Trophoblast cell (in vitro differentiated cells and primary cell): ENCODE measurements at regions not wholly inside any gene's neighbourhood (a gene's known extent, or its start where the extent isn't known, plus 50 kb on each side); places are given as distances from the start of the nearest gene placed in this dataset.
A peak's percentile ranks its signal among the peaks of the same experiment; 100 is the strongest.

Experiments used
- DNase-seq, 2 donors: peaks; one replicate each; pipeline ENCODE4 v3.0.0-alpha.2; 2016
- H2AFZ ChIP-seq: 2 replicates; pipeline ENCODE4 v1.6.1; 2013; ENCODE audit warnings: low read length, moderate library complexity, mild to moderate bottlenecking; ENCODE audit not compliant: insufficient read depth, poor library complexity
- H2AK5ac ChIP-seq: 2 replicates; pipeline ENCODE4 v1.6.1; 2013; ENCODE audit warnings: mild to moderate bottlenecking, low read length
- H2BK120ac ChIP-seq: 2 replicates; pipeline ENCODE4 v1.6.1; 2013; ENCODE audit warnings: low read length, mild to moderate bottlenecking, moderate library complexity; ENCODE audit not compliant: insufficient read depth, poor library complexity
- H2BK12ac ChIP-seq: 2 replicates; pipeline ENCODE4 v1.6.1; 2013; ENCODE audit warnings: mild to moderate bottlenecking, low read length, moderate library complexity
- H2BK5ac ChIP-seq: 2 replicates; pipeline ENCODE4 v1.6.1; 2013; ENCODE audit warnings: low read length, low read depth, moderate library complexity, mild to moderate bottlenecking; ENCODE audit not compliant: poor library complexity
- H3K14ac ChIP-seq: 2 replicates; pipeline ENCODE4 v1.6.1; 2013; ENCODE audit warnings: mild to moderate bottlenecking, low read length
- H3K18ac ChIP-seq: 2 replicates; pipeline ENCODE4 v1.6.1; 2013; ENCODE audit warnings: mild to moderate bottlenecking, low read length
- H3K23ac ChIP-seq: 2 replicates; pipeline ENCODE4 v1.6.1; 2013; ENCODE audit warnings: low read length
- H3K27ac ChIP-seq: 2 replicates; pipeline ENCODE4 v1.5.1; 2013; ENCODE audit warnings: low read depth, mild to moderate bottlenecking, inconsistent platforms, low read length, moderate library complexity
- H3K27me3 ChIP-seq: 2 replicates; pipeline ENCODE4 v1.6.1; 2013; ENCODE audit warnings: inconsistent platforms, mild to moderate bottlenecking, low read length, moderate library complexity; ENCODE audit not compliant: insufficient read depth
- H3K36me3 ChIP-seq, 2 experiments: 1 replicate in 1 of 2; 2 replicates in 1 of 2; pipeline ENCODE4 v1.6.1; 2013; ENCODE audit warnings: low read length in 2 of 2, mild to moderate bottlenecking in 2 of 2, moderate library complexity in 1 of 2; ENCODE audit not compliant: insufficient read depth in 2 of 2, control insufficient read depth in 1 of 2
- H3K4ac ChIP-seq: 2 replicates; pipeline ENCODE4 v1.6.1; 2013; ENCODE audit warnings: low read depth, mild to moderate bottlenecking, low read length, moderate library complexity
- H3K4me1 ChIP-seq, 2 experiments: 1 replicate in 1 of 2; 2 replicates in 1 of 2; pipeline ENCODE4 v1.6.1; 2013; ENCODE audit warnings: low read length in 2 of 2, mild to moderate bottlenecking in 2 of 2, moderate library complexity in 1 of 2; ENCODE audit not compliant: insufficient read depth in 2 of 2, control insufficient read depth in 1 of 2
- H3K4me2 ChIP-seq: 2 replicates; pipeline ENCODE4 v1.6.1; 2013; ENCODE audit warnings: inconsistent platforms, mild to moderate bottlenecking, low read length, moderate library complexity
- H3K4me3 ChIP-seq: 2 replicates; pipeline ENCODE4 v1.5.1; 2013; ENCODE audit warnings: mild to moderate bottlenecking, low read depth, low read length, inconsistent platforms
- H3K79me1 ChIP-seq: one replicate; pipeline ENCODE4 v1.6.1; 2013; ENCODE audit warnings: low read length
- H3K79me2 ChIP-seq: 2 replicates; pipeline ENCODE4 v1.6.1; 2013; ENCODE audit warnings: low read length, mild to moderate bottlenecking; ENCODE audit not compliant: control insufficient read depth, insufficient read depth, poor library complexity
- H3K9ac ChIP-seq: 2 replicates; pipeline ENCODE4 v1.6.1; 2013; ENCODE audit warnings: mild to moderate bottlenecking, low read length
- H3K9me3 ChIP-seq: 2 replicates; pipeline ENCODE4 v1.6.1; 2013; ENCODE audit warnings: low read depth, mild to moderate bottlenecking, control low read depth, inconsistent platforms, low read length; ENCODE audit not compliant: insufficient read depth
- H4K12ac ChIP-seq: 2 replicates; pipeline ENCODE4 v1.6.1; 2013; ENCODE audit warnings: low read depth, mild to moderate bottlenecking, low read length, moderate library complexity
- H4K8ac ChIP-seq: 2 replicates; pipeline ENCODE4 v1.6.1; 2013; ENCODE audit warnings: low read depth, mild to moderate bottlenecking, low read length, moderate library complexity
- H4K91ac ChIP-seq: one replicate; pipeline ENCODE4 v1.6.1; 2013; ENCODE audit warnings: low read depth, mild to moderate bottlenecking, low read length, moderate library complexity
- WGBS: extraction: QIAGEN DNeasy Blood & Tissue Kit; methylation state at CpG from one replicate; pipeline ENCODE4 v1.1.7; 2013; ENCODE audit warnings: missing lambda C conversion rate; ENCODE audit not compliant: insufficient read length, insufficient coverage; ENCODE audit errors: extremely low coverage; 5-methylcytosine and 5-hydroxymethylcytosine counted together

DNA sequence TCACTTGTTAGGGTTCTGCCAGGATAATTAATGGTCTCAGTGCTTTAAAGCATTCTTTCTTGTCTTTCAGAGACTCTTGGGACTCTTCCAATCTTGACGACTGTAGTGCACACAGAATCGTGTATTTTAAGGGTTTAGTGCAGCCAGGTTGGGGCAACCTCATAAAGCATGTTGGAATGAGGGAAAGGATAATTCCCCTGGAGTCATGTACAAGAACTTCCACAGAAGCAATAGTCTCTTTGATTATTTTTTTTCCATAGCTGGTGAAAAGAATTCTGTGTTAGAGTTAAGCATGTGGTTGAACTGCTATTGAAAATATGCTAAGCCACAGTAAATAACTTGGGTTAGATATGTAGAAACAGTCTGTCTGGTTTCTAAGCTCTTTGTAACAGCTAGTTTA lies 246.8 kb upstream of the DAAM1 start:
- no peak overlapping the region for H4K8ac ChIP-seq
- H3K9ac ChIP-seq = no peak overlapping the region
- no peak overlapping the region for H3K27ac ChIP-seq
- H3K79me2 ChIP-seq = no peaks in the 10 kb centered on the region
- H3K4me3 ChIP-seq = no peak overlapping the region
- no peaks in the 10 kb centered on the region for H3K36me3 ChIP-seq
- no peak overlapping the region for H2BK120ac ChIP-seq
- no peak overlapping the region for H2BK5ac ChIP-seq
- no peak overlapping the region for H4K91ac ChIP-seq
- H3K14ac ChIP-seq = no peak overlapping the region
- H3K27me3 ChIP-seq = no peaks in the 10 kb centered on the region
- peak in 1 of 2 donors; percentile 52 for DNase-seq
- no peak overlapping the region for H2BK12ac ChIP-seq
- WGBS = no CpG with 5 or more reads among the region's 2 CpGs
- no peak overlapping the region for H4K12ac ChIP-seq
- no peak overlapping the region for H2AK5ac ChIP-seq
- no peak overlapping the region for H3K4ac ChIP-seq
- H3K9me3 ChIP-seq = peaks cover 7% of the 10 kb centered on the region
- no peak overlapping the region for H3K23ac ChIP-seq
- H2AFZ ChIP-seq = no peak overlapping the region
- no peak overlapping the region for H3K4me2 ChIP-seq
- no peak overlapping the region for H3K18ac ChIP-seq
- H3K4me1 ChIP-seq = peaks cover 0 to 7% of the 10 kb centered on the region in 2 experiments
- no peaks in the 10 kb centered on the region for H3K79me1 ChIP-seq

DNA sequence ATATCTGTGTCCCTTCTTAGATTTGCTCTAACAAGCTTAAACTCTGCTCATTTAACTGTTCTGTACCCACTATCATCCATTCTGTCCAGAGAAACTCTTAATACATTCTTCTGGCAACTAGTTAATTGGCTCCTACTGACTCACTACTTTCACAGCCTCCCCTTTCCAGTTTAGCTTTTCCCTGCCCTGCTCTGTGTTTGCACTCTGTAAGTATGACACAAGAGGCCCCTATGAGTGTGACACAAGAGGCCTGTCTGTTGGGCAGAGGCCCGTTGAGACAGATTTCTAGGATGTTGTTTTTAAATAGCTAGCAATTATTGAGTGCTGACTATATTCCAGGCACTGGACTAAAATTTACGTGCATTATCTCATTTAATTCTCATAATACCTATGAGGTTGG lies 246.0 kb upstream of the DAAM1 start:
- H4K8ac ChIP-seq = no peak overlapping the region
- no peak overlapping the region for H3K14ac ChIP-seq
- no peak overlapping the region for H2BK5ac ChIP-seq
- H3K79me2 ChIP-seq = no peaks in the 10 kb centered on the region
- H3K4me2 ChIP-seq = no peak overlapping the region
- no peak overlapping the region for H4K12ac ChIP-seq
- peak; percentile 84 to 93 for DNase-seq
- H3K9me3 ChIP-seq = peaks cover 7% of the 10 kb centered on the region
- no peak overlapping the region for H2BK12ac ChIP-seq
- H3K36me3 ChIP-seq = no peaks in the 10 kb centered on the region
- no peak overlapping the region for H3K9ac ChIP-seq
- H2BK120ac ChIP-seq = no peak overlapping the region
- H3K4me3 ChIP-seq = no peak overlapping the region
- H3K18ac ChIP-seq = no peak overlapping the region
- H2AFZ ChIP-seq = no peak overlapping the region
- H3K4ac ChIP-seq = no peak overlapping the region
- no peaks in the 10 kb centered on the region for H3K79me1 ChIP-seq
- no peak overlapping the region for H3K23ac ChIP-seq
- no peak overlapping the region for H2AK5ac ChIP-seq
- no CpG with 5 or more reads among the region's 2 CpGs for WGBS
- H3K27ac ChIP-seq = no peak overlapping the region
- peaks cover 0 to 7% of the 10 kb centered on the region in 2 experiments for H3K4me1 ChIP-seq
- H4K91ac ChIP-seq = no peak overlapping the region
- no peaks in the 10 kb centered on the region for H3K27me3 ChIP-seq

DNA sequence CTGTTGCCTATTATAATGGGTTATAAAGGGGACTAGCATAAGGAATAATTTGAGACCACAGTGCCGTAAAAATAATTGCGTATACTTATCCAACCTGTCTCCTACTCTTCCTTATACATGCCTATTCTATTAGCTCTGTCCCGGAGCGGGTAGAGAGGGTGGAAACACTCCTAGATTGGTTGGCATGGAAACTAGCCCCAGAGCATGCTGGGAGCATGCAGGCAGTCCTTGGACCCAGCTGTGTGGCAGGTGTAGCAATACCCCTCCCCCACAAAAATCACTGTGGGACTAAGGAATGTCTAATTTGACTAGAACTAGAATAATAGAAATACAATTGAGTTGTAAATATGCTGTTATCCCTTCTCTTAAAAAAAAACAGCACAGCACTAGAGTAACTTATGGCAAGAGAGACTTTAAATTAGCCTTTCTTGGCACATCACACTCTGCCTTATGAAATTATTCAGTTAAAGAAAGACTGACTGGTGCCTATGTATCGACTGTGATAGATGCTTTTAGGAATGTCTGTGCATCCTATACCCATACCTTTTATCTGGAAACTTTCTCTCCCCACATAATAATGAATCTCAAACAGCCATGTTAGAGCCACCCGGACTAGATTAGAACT lies 244.0 kb upstream of the DAAM1 start:
- WGBS = no CpG with 5 or more reads among the region's 6 CpGs
- H3K4ac ChIP-seq = no peak overlapping the region
- no peaks in the 10 kb centered on the region for H3K79me2 ChIP-seq
- H3K9ac ChIP-seq = no peak overlapping the region
- no peak overlapping the region for H2AFZ ChIP-seq
- peaks cover 0 to 7% of the 10 kb centered on the region in 2 experiments for H3K4me1 ChIP-seq
- H3K4me3 ChIP-seq = no peak overlapping the region
- H2BK5ac ChIP-seq = no peak overlapping the region
- no peak overlapping the region for H3K23ac ChIP-seq
- DNase-seq = peak in 1 of 2 donors; percentile 37
- H4K91ac ChIP-seq = no peak overlapping the region
- H2BK12ac ChIP-seq = no peak overlapping the region
- H3K18ac ChIP-seq = no peak overlapping the region
- H4K8ac ChIP-seq = no peak overlapping the region
- H3K36me3 ChIP-seq = no peaks in the 10 kb centered on the region
- H3K4me2 ChIP-seq = no peak overlapping the region
- no peak overlapping the region for H2AK5ac ChIP-seq
- H3K14ac ChIP-seq = no peak overlapping the region
- no peak overlapping the region for H2BK120ac ChIP-seq
- H3K27ac ChIP-seq = no peak overlapping the region
- no peak overlapping the region for H4K12ac ChIP-seq
- no peaks in the 10 kb centered on the region for H3K79me1 ChIP-seq
- H3K27me3 ChIP-seq = no peaks in the 10 kb centered on the region
- peaks cover 3% of the 10 kb centered on the region for H3K9me3 ChIP-seq

DNA sequence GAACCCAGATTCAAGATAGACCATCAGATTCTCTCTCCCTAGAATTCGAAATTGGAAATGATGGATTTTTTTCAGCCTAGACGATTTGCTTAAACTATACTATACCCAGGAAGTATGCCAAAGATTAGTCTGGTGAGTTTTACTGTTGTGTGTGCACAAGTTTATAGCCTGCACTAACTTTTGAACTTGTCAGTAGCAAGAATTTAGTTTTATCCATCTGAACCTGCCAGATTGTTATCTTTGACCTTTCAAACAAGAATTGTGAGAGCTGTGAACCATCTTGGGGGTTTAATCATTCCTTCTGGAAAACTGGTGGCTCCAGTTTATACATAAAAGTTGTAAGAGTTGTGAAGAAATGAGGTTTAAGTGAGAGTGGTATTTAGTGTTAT lies 243.5 kb upstream of the DAAM1 start:
- Histone ChIP-seq H4K12ac (no peak overlapping the region), H3K36me3 (no peaks in the 10 kb centered on the region), H4K8ac (no peak overlapping the region), H2BK5ac (no peak overlapping the region), H3K27me3 (no peaks in the 10 kb centered on the region), H3K27ac (no peak overlapping the region), H2BK12ac (no peak overlapping the region), H3K79me1 (no peaks in the 10 kb centered on the region), H3K4me1 (peaks cover 0 to 7% of the 10 kb centered on the region in 2 experiments), H3K9me3 (no peaks in the 10 kb centered on the region), H3K14ac (no peak overlapping the region), H3K23ac (no peak overlapping the region), H4K91ac (no peak overlapping the region), H3K9ac (no peak overlapping the region), H3K79me2 (no peaks in the 10 kb centered on the region), H3K4me2 (no peak overlapping the region), H2AK5ac (no peak overlapping the region), H3K4ac (no peak overlapping the region), H2AFZ (no peak overlapping the region), H3K4me3 (no peak overlapping the region), H3K18ac (no peak overlapping the region), H2BK120ac (no peak overlapping the region)
- DNase-seq = no peak
- no CpG with 5 or more reads among the region's 2 CpGs for WGBS
